HepG2 (cell line): ENCODE measurements at regions not wholly inside any gene's neighbourhood (a gene's known extent, or its start where the extent isn't known, plus 50 kb on each side); places are given as distances from the start of the nearest gene placed in this dataset.
A peak's percentile ranks its signal among the peaks of the same experiment; 100 is the strongest.

Experiments used
- ATAC-seq: fragments of 200-7000 bp; cut with Tn5 transposase; 3 replicates; pipeline ENCODE4 v1.9.1; 2020; ENCODE audit warnings: mild to moderate bottlenecking, moderate library complexity
- BruUV-seq: library from RNA; stranded (reverse); fragments of 400-500 nt; replicated peaks from 2 replicates; lab custom pipeline; 2021; lab: Mats Ljungman, UMichigan
- CTCF ChIA-PET: fragments of 300-600 bp; formaldehyde crosslinking; extraction: SDS; loops from one replicate; lab custom pipeline; 2021; ENCODE audit warnings: low total read pairs, inconsistent platforms, low intra/inter-chr PET ratio; lab: Yijun Ruan, JAX
- POLR2A ChIA-PET: fragments of 350-600 bp; sonication (Branson Sonifier 250); formaldehyde crosslinking; loops from one replicate; lab custom pipeline; 2020; ENCODE audit warnings: antibody characterized with exemption, inconsistent platforms; lab: Yijun Ruan, JAX
- DNase-seq: peaks from one replicate; pipeline ENCODE4 v3.0.0-alpha.2; 2015; ENCODE audit warnings: low spot score
- FAIRE-seq: peaks from 3 replicates; lab custom pipeline; 2011; peaks lifted over from hg19 to GRCh38; lab: Jason Lieb, UNC
- H2AFZ ChIP-seq: one replicate; pipeline ENCODE4 v1.6.1; 2011; ENCODE audit warnings: low read length, inconsistent platforms
- H3K27ac ChIP-seq: fragments of 300-600 bp; 3 replicates; pipeline ENCODE4 v1.8.0; 2011; ENCODE audit warnings: mixed run types, mild to moderate bottlenecking, mixed read lengths, low read length, inconsistent platforms; ENCODE audit not compliant: insufficient read depth; ENCODE audit errors: extremely low read length
- H3K27me3 ChIP-seq, 2 experiments: fragments of 200-600 bp in 1 of 2; 2 replicates in 1 of 2; 3 replicates in 1 of 2; pipeline versions ENCODE4 v1.6.0 to v1.8.0; 2011; ENCODE audit warnings: low read length in 2 of 2, mild to moderate bottlenecking in 2 of 2, moderate library complexity in 2 of 2, inconsistent platforms in 1 of 2; ENCODE audit not compliant: insufficient read depth in 2 of 2, control insufficient read depth in 1 of 2
- H3K36me3 ChIP-seq, 2 experiments: fragments of 200-600 bp in 1 of 2; replicated peaks in 1 of 2; 2 replicates in 1 of 2; 3 replicates in 1 of 2; pipeline versions ENCODE4 v1.5.1 to v1.8.0; 2011; ENCODE audit warnings: low read length in 2 of 2, inconsistent platforms in 1 of 2; ENCODE audit not compliant: insufficient read depth in 2 of 2, control insufficient read depth in 1 of 2
- H3K4me1 ChIP-seq: 2 replicates; pipeline ENCODE4 v1.5.1; 2012; ENCODE audit warnings: low read length, inconsistent platforms; ENCODE audit not compliant: insufficient read depth
- H3K4me2 ChIP-seq: 2 replicates; pipeline ENCODE4 v1.6.0; 2011; ENCODE audit warnings: low read depth, low read length, inconsistent platforms
- H3K4me3 ChIP-seq, 3 experiments: fragments of 200-600 bp in 1 of 3; sonication (generic), shearing (Covaris generic) in 1 of 3; replicated peaks in 1 of 3; 2 replicates each; pipeline ENCODE4 v1.5.1; 2011 to 2016; ENCODE audit warnings: low read length in 3 of 3, inconsistent platforms in 2 of 3, low read depth in 2 of 3, mild to moderate bottlenecking in 2 of 3, control low read depth in 1 of 3, mixed read lengths in 1 of 3; ENCODE audit not compliant: insufficient read depth in 1 of 3
- H3K79me2 ChIP-seq: one replicate; pipeline ENCODE4 v1.6.1; 2011; ENCODE audit warnings: low read length, inconsistent platforms; ENCODE audit not compliant: insufficient read depth
- H3K9ac ChIP-seq: 2 replicates; pipeline ENCODE4 v1.6.0; 2011; ENCODE audit warnings: mild to moderate bottlenecking, low read depth, low read length, inconsistent platforms; ENCODE audit not compliant: insufficient read depth
- H3K9me3 ChIP-seq: 2 replicates; pipeline ENCODE4 v1.5.1; 2012; ENCODE audit warnings: mild to moderate bottlenecking, low read length
- H4K20me1 ChIP-seq: 2 replicates; pipeline ENCODE4 v1.6.0; 2011; ENCODE audit warnings: inconsistent platforms, mild to moderate bottlenecking, low read length, moderate library complexity; ENCODE audit not compliant: insufficient read depth
- AHDC1 ChIP-seq: sonication (generic); formaldehyde crosslinking; IDR thresholded peaks from 2 replicates; pipeline ENCODE4 v1.5.1; 2020; ENCODE audit warnings: mild to moderate bottlenecking, missing genetic modification reagents, borderline replicate concordance
- EEA1 ChIP-seq: sonication (generic); formaldehyde crosslinking; IDR thresholded peaks from 2 replicates; pipeline ENCODE4 v1.5.1; 2020; ENCODE audit warnings: mild to moderate bottlenecking, missing genetic modification reagents, borderline replicate concordance
- FOSL2 ChIP-seq: sonication (generic); formaldehyde crosslinking; IDR thresholded peaks from 2 replicates; pipeline ENCODE4 v1.4.0; 2020; ENCODE audit warnings: missing genetic modification reagents
- IRF2 ChIP-seq: IDR thresholded peaks from 2 replicates; pipeline ENCODE4 v1.6.1; 2018; ENCODE audit warnings: missing genetic modification reagents, missing compliant biosample characterization
- MAFK ChIP-seq, 2 experiments: IDR thresholded peaks in 1 of 2; conservative IDR thresholded peaks in 1 of 2; 2 replicates each; pipeline ENCODE4 v1.6.1; 2011; ENCODE audit warnings: improper control_type of control experiment in 2 of 2, low read length in 2 of 2
- MAZ ChIP-seq, 2 experiments: sonication (generic) in 1 of 2; formaldehyde crosslinking in 1 of 2; IDR thresholded peaks; 2 replicates each; pipeline versions ENCODE4 v1.5.0 to v1.6.1; 2012 to 2020; ENCODE audit warnings: low read depth in 2 of 2, mild to moderate bottlenecking in 2 of 2, borderline replicate concordance in 1 of 2, improper control_type of control experiment in 1 of 2, low read length in 1 of 2, missing genetic modification reagents in 1 of 2, moderate library complexity in 1 of 2
- MIER3 ChIP-seq: IDR thresholded peaks from 2 replicates; pipeline ENCODE4 v1.6.1; 2016; ENCODE audit warnings: missing compliant biosample characterization, borderline replicate concordance
- PCBP2 ChIP-seq: fragments of 200-400 bp; formaldehyde crosslinking; optimal IDR thresholded peaks from 2 replicates; pipeline ENCODE3; 2018; ENCODE audit warnings: low read length, low read depth; ENCODE audit not compliant: poor library complexity, severe bottlenecking
- PRPF4 ChIP-seq: fragments of 200-400 bp; formaldehyde crosslinking; IDR thresholded peaks from 2 replicates; pipeline ENCODE4 v1.6.1; 2016; ENCODE audit warnings: low read length, low read depth; ENCODE audit not compliant: poor library complexity, severe bottlenecking
- XRCC5 ChIP-seq: fragments of 200-400 bp; formaldehyde crosslinking; optimal IDR thresholded peaks from 2 replicates; pipeline ENCODE3; 2017; ENCODE audit warnings: mild to moderate bottlenecking, low read length
- ZNF441 ChIP-seq: sonication (generic); formaldehyde crosslinking; IDR thresholded peaks from 2 replicates; pipeline ENCODE4 v1.7.0; 2021; ENCODE audit warnings: missing genetic modification reagents, borderline replicate concordance
- ZNF792 ChIP-seq: IDR thresholded peaks from 2 replicates; pipeline ENCODE4 v1.6.1; 2016
- WGBS: methylation state at CpG from one replicate; pipeline ENCODE4 v1.1.6; 2017; ENCODE audit warnings: low lambda C conversion rate; 5-methylcytosine and 5-hydroxymethylcytosine counted together
- in situ Hi-C: cut with HindIII; loops from 2 replicates; pipeline ENCODE4 v1.10.0; 2017; ENCODE audit warnings: low pct_unique_long_range_greater_than_20kb; ENCODE audit not compliant: extremely low pct_ligation_motif_present
- intact Hi-C: fragments of 100-400 bp; cut with micrococcal nuclease; formaldehyde crosslinking; loops from one replicate; pipeline ENCODE4 v1.10.0; 2022; ENCODE audit not compliant: unreplicated experiment

- Histone ChIP-seq H3K27me3 (no peaks in the 10 kb centered on the region), H3K4me1 (peaks cover 13% of the 10 kb centered on the region), H3K36me3 (no peaks in the 10 kb centered on the region), H4K20me1 (no peaks in the 10 kb centered on the region), H3K27ac (no peak overlapping the region), H3K79me2 (no peaks in the 10 kb centered on the region), H3K4me2 (no peak overlapping the region), H3K9ac (no peak overlapping the region), H3K9me3 (no peaks in the 10 kb centered on the region), H3K4me3 (no peak overlapping the region), H2AFZ (no peak overlapping the region)
- WGBS, result 34% methylated on average over 3 of the region's 3 CpGs
- BruUV-seq, result no TSS peak
- POLR2A ChIA-PET, result no interaction called here
- ATAC-seq (no peak), DNase-seq (no peak), FAIRE-seq (no peak)
- intact Hi-C loops (no loop called here), in situ Hi-C loops (no loop called here)
- no peak for TF ChIP-seq MAFK (conservative IDR thresholded peaks at IDR 0.05 in 1 of 2, IDR thresholded peaks at IDR 0.05 in 1 of 2; ENCODE audit: low read length in 2 of 2)
- no peak for TF ChIP-seq MIER3 (CRISPR knock-in tag)
- CTCF ChIA-PET, result no interaction called here
These were observed 91.0 kb upstream of the TMEM72 start for GRCh38 chr10:44820094-44820493.

- intact Hi-C loops, result no loop called here
- ATAC-seq (peak; percentile 91), FAIRE-seq (no peak), DNase-seq (peak; percentile 13)
- Histone ChIP-seq H3K79me2 (no peaks in the 10 kb centered on the region), H3K27me3 (0 out of 5 replicates have a peak, but pooled peaks cover 0 to 3% of the 10 kb centered on the region in 2 experiments), H2AFZ (no peak overlapping the region), H3K9ac (no peak overlapping the region), H3K4me3 (no peak overlapping the region), H4K20me1 (no peaks in the 10 kb centered on the region), H3K27ac (no peak overlapping the region), H3K4me2 (no peak overlapping the region), H3K4me1 (peaks cover 13% of the 10 kb centered on the region), H3K36me3 (no peaks in the 10 kb centered on the region), H3K9me3 (no peaks in the 10 kb centered on the region)
- POLR2A ChIA-PET, result no interaction called here
- no TSS peak for BruUV-seq
- in situ Hi-C loops, result no loop called here
- CTCF ChIA-PET, result no interaction called here
- 21% methylated on average over 8 of the region's 8 CpGs for WGBS
- no peak for TF ChIP-seq ZNF441 (CRISPR knock-in tag)
- TF ChIP-seq IRF2 (CRISPR knock-in tag), result no peak
- TF ChIP-seq FOSL2 (CRISPR knock-in tag), result peak; percentile 74
- no peak for TF ChIP-seq PCBP2
- TF ChIP-seq AHDC1 (CRISPR knock-in tag), result no peak
- TF ChIP-seq ZNF792 (CRISPR knock-in tag), result no peak
- TF ChIP-seq EEA1 (CRISPR knock-in tag), result no peak
- TF ChIP-seq XRCC5, result no peak
- TF ChIP-seq MAZ (IDR thresholded peaks at IDR 0.05; ENCODE audit: borderline replicate concordance, low read depth, low read length), result no peak
- no peak for TF ChIP-seq MAZ (CRISPR knock-in tag; IDR thresholded peaks at IDR 0.05; ENCODE audit: low read depth)
- no peak for TF ChIP-seq PRPF4
These were observed 89.8 kb upstream of the TMEM72 start for GRCh38 chr10:44821290-44821689.
